IMR-90 (cell line): ENCODE measurements at regions not wholly inside any gene's neighbourhood (a gene's known extent, or its start where the extent isn't known, plus 50 kb on each side); places are given as distances from the start of the nearest gene placed in this dataset.

Experiments
- ATAC-seq: fragments of 200-7000 bp; cut with Tn5 transposase; 2 replicates; pipeline ENCODE4 v1.9.1; 2020; ENCODE audit warnings: low read depth, mild to moderate bottlenecking, moderate library complexity
- BruUV-seq: library from RNA; stranded (reverse); fragments of 400-500 nt; replicated peaks from 2 replicates; lab custom pipeline; 2021; lab: Mats Ljungman, UMichigan
- CTCF ChIA-PET: fragments of 300-600 bp; formaldehyde crosslinking; extraction: SDS; loops from one replicate; lab custom pipeline; 2021; ENCODE audit warnings: antibody characterized with exemption; lab: Yijun Ruan, JAX
- POLR2A ChIA-PET: fragments of 300-600 bp; sonication (Branson Sonifier 250); formaldehyde crosslinking; loops from one replicate; lab custom pipeline; 2022; ENCODE audit warnings: antibody characterized with exemption; ENCODE audit not compliant: unreplicated experiment; lab: Charles Lee
- DNase-seq: peaks from one replicate; pipeline ENCODE4 v3.0.0; 2013
- H2AFZ ChIP-seq: replicated peaks from 2 replicates; pipeline ENCODE3; 2013; ENCODE audit warnings: low read length, mild to moderate bottlenecking; ENCODE audit not compliant: poor library complexity
- H2AK5ac ChIP-seq: 2 replicates; pipeline ENCODE4 v1.6.1; 2013; ENCODE audit warnings: low read depth, low read length, inconsistent platforms
- H2AK9ac ChIP-seq: replicated peaks from 2 replicates; pipeline ENCODE3; 2013; ENCODE audit warnings: mild to moderate bottlenecking, low read depth, low read length, moderate library complexity; ENCODE audit not compliant: poor library complexity
- H2BK120ac ChIP-seq: 2 replicates; pipeline ENCODE4 v1.6.1; 2013; ENCODE audit warnings: low read depth, low read length, inconsistent platforms
- H2BK15ac ChIP-seq: 3 replicates; pipeline ENCODE4 v1.6.1; 2013; ENCODE audit warnings: low read depth, low read length, inconsistent platforms
- H2BK20ac ChIP-seq: 2 replicates; pipeline ENCODE4 v1.6.1; 2013; ENCODE audit warnings: low read depth, mild to moderate bottlenecking, inconsistent platforms, low read length, moderate library complexity
- H2BK5ac ChIP-seq: 2 replicates; pipeline ENCODE4 v1.6.1; 2013; ENCODE audit warnings: mild to moderate bottlenecking, low read depth, low read length, inconsistent platforms; ENCODE audit not compliant: poor library complexity, severe bottlenecking
- H3K14ac ChIP-seq: replicated peaks from 2 replicates; pipeline ENCODE4 v1.6.1; 2013; ENCODE audit warnings: low read depth, low read length, inconsistent platforms
- H3K18ac ChIP-seq: 2 replicates; pipeline ENCODE4 v1.6.1; 2013; ENCODE audit warnings: low read depth, low read length, control low read depth
- H3K23ac ChIP-seq: 2 replicates; pipeline ENCODE4 v1.6.1; 2013; ENCODE audit warnings: low read depth, low read length, inconsistent platforms
- H3K27ac ChIP-seq: 2 replicates; pipeline ENCODE4 v1.5.1; 2013; ENCODE audit warnings: mild to moderate bottlenecking, control low read depth, low read length; ENCODE audit not compliant: insufficient read depth
- H3K27me3 ChIP-seq: 2 replicates; pipeline ENCODE4 v1.6.1; 2013; ENCODE audit warnings: low read length; ENCODE audit not compliant: control insufficient read depth, insufficient read depth
- H3K36me3 ChIP-seq: 2 replicates; pipeline ENCODE4 v1.6.1; 2013; ENCODE audit warnings: low read length, mixed read lengths; ENCODE audit not compliant: control insufficient read depth, insufficient read depth
- H3K4ac ChIP-seq: 2 replicates; pipeline ENCODE4 v1.6.1; 2013; ENCODE audit warnings: low read depth, low read length, inconsistent platforms
- H3K4me1 ChIP-seq: 2 replicates; pipeline ENCODE4 v1.6.1; 2013; ENCODE audit warnings: low read length, mixed read lengths; ENCODE audit not compliant: control insufficient read depth, insufficient read depth
- H3K4me2 ChIP-seq: 2 replicates; pipeline ENCODE4 v1.6.1; 2013; ENCODE audit warnings: low read depth, mild to moderate bottlenecking, control low read depth, low read length, moderate library complexity
- H3K4me3 ChIP-seq: 2 replicates; pipeline ENCODE4 v1.5.1; 2013; ENCODE audit warnings: low read depth, mild to moderate bottlenecking, control low read depth, low read length, moderate library complexity; ENCODE audit not compliant: insufficient read depth
- H3K56ac ChIP-seq: 2 replicates; pipeline ENCODE4 v1.6.1; 2013; ENCODE audit warnings: low read length, inconsistent platforms; ENCODE audit not compliant: insufficient read depth; ENCODE audit errors: extremely low read depth
- H3K79me1 ChIP-seq, 2 experiments: 2 replicates each; pipeline ENCODE4 v1.6.1; 2013; ENCODE audit warnings: low read length in 2 of 2, inconsistent platforms in 1 of 2, low read depth in 1 of 2
- H3K9ac ChIP-seq: 2 replicates; pipeline ENCODE4 v1.6.1; 2013; ENCODE audit warnings: low read depth, low read length, control low read depth
- H3K9me1 ChIP-seq: 2 replicates; pipeline ENCODE4 v1.6.1; 2013; ENCODE audit warnings: low read length, inconsistent platforms; ENCODE audit not compliant: insufficient read depth
- H3K9me3 ChIP-seq: 2 replicates; pipeline ENCODE4 v1.6.1; 2013; ENCODE audit warnings: low read length; ENCODE audit not compliant: control insufficient read depth, insufficient read depth
- H4K20me1 ChIP-seq: 2 replicates; pipeline ENCODE4 v1.6.1; 2013; ENCODE audit warnings: low read length, inconsistent platforms; ENCODE audit not compliant: insufficient read depth
- H4K5ac ChIP-seq: 2 replicates; pipeline ENCODE4 v1.6.1; 2013; ENCODE audit warnings: mild to moderate bottlenecking, low read depth, low read length, control low read depth
- H4K8ac ChIP-seq, 2 experiments: 2 replicates each; pipeline ENCODE4 v1.6.1; 2013; ENCODE audit warnings: low read depth in 2 of 2, low read length in 2 of 2, control low read depth in 1 of 2, inconsistent platforms in 1 of 2
- H4K91ac ChIP-seq: 2 replicates; pipeline ENCODE4 v1.6.1; 2013; ENCODE audit warnings: low read depth, low read length, inconsistent platforms; ENCODE audit not compliant: insufficient read depth
- BHLHE40 ChIP-seq: fragments of 150-350 bp; IDR thresholded peaks from 2 replicates; pipeline ENCODE4 v1.6.1; 2016; ENCODE audit warnings: mild to moderate bottlenecking, low read depth, low read length
- CTCF ChIP-seq: conservative IDR thresholded peaks from 2 replicates; pipeline ENCODE4 v1.5.1; 2012; ENCODE audit warnings: mild to moderate bottlenecking, low read depth, low read length, improper control_type of control experiment
- ELK1 ChIP-seq: fragments of 150-350 bp; IDR thresholded peaks from 2 replicates; pipeline ENCODE4 v1.6.1; 2016; ENCODE audit warnings: low read depth, mild to moderate bottlenecking, low read length, moderate library complexity, borderline replicate concordance
- FOS ChIP-seq: fragments of 150-350 bp; IDR thresholded peaks from 2 replicates; pipeline ENCODE4 v1.6.1; 2016; ENCODE audit warnings: low read depth, low read length
- MAFK ChIP-seq: IDR thresholded peaks from 2 replicates; pipeline ENCODE4 v1.6.1; 2012; ENCODE audit warnings: low read depth, low read length, improper control_type of control experiment
- MAZ ChIP-seq: IDR thresholded peaks from 2 replicates; pipeline ENCODE4 v1.6.1; 2012; ENCODE audit warnings: low read depth, mild to moderate bottlenecking, low read length, improper control_type of control experiment, moderate library complexity, borderline replicate concordance
- MXI1 ChIP-seq: IDR thresholded peaks from 2 replicates; pipeline ENCODE4 v1.6.1; 2012; ENCODE audit warnings: low read depth, mild to moderate bottlenecking, low read length, moderate library complexity, borderline replicate concordance
- NFE2L2 ChIP-seq: fragments of 150-350 bp; IDR thresholded peaks from 2 replicates; pipeline ENCODE4 v1.6.1; 2016; ENCODE audit warnings: low read depth, mild to moderate bottlenecking, low read length
- POLR2A ChIP-seq: IDR thresholded peaks from 2 replicates; pipeline ENCODE4 v1.6.1; 2012; ENCODE audit warnings: mild to moderate bottlenecking, low read depth, low read length
- RAD21 ChIP-seq: IDR thresholded peaks from 2 replicates; pipeline ENCODE4 v1.6.1; 2012; ENCODE audit warnings: low read length, improper control_type of control experiment
- SMC3 ChIP-seq: fragments of 150-350 bp; IDR thresholded peaks from 2 replicates; pipeline ENCODE4 v1.6.1; 2016; ENCODE audit warnings: low read depth, mild to moderate bottlenecking, antibody characterized with exemption, low read length, moderate library complexity
- USF2 ChIP-seq: fragments of 150-350 bp; IDR thresholded peaks from 2 replicates; pipeline ENCODE4 v1.6.1; 2017; ENCODE audit warnings: mild to moderate bottlenecking, antibody characterized with exemption, low read length, low read depth
- WGBS, 2 experiments: methylation state at CpG; one replicate each; pipeline versions ENCODE4 v1.1.5 to v1.1.7; 2013; ENCODE audit warnings: missing lambda C conversion rate in 2 of 2; ENCODE audit not compliant: insufficient read length in 1 of 2; ENCODE audit errors: extremely low coverage in 2 of 2; 5-methylcytosine and 5-hydroxymethylcytosine counted together
- dilution Hi-C: fragments of 300-500 bp; cut with HindIII; formaldehyde crosslinking; loops from one replicate; pipeline ENCODE4 v1.14.3; 2018; ENCODE audit warnings: low sequenced_read_pairs; ENCODE audit not compliant: unreplicated experiment
- in situ Hi-C: fragments of 300-500 bp; cut with MboI; formaldehyde crosslinking; loops from 3 replicates; pipeline ENCODE4 v1.14.3; 2019; ENCODE audit warnings: low sequenced_read_pairs, inconsistent platforms, mixed read lengths
- intact Hi-C: fragments of 100-400 bp; cut with micrococcal nuclease; formaldehyde crosslinking; loops from 2 replicates; pipeline ENCODE4 v1.10.0; 2022

GRCh38 chr7:8373851-8374250, 59.6 kb upstream of the NXPH1 start:
- Histone ChIP-seq H4K91ac (no peak overlapping the region), H4K5ac (no peak overlapping the region), H4K20me1 (no peaks in the 10 kb centered on the region), H3K27ac (no peak overlapping the region), H3K9me3 (peaks cover 12% of the 10 kb centered on the region), H2AK9ac (no peak overlapping the region), H3K36me3 (no peaks in the 10 kb centered on the region), H3K4me1 (no peaks in the 10 kb centered on the region), H2BK20ac (no peak overlapping the region), H2BK5ac (no peak overlapping the region), H2BK120ac (no peak overlapping the region), H3K23ac (no peak overlapping the region), H3K18ac (no peak overlapping the region), H3K4me3 (no peak overlapping the region), H3K9ac (no peak overlapping the region), H4K8ac (no peak overlapping the region), H3K9me1 (no peaks in the 10 kb centered on the region), H2AFZ (no peak overlapping the region), H2AK5ac (no peak overlapping the region), H3K4me2 (no peak overlapping the region), H3K14ac (no peak overlapping the region), H2BK15ac (no peak overlapping the region), H3K56ac (no peak overlapping the region), H3K4ac (no peak overlapping the region), H3K27me3 (no peaks in the 10 kb centered on the region), H3K79me1 (no peaks in the 10 kb centered on the region)
- DNase-seq (no peak), ATAC-seq (no peak)
- in situ Hi-C loops (no loop called here), intact Hi-C loops (no loop called here), dilution Hi-C loops (no loop called here)
- no CpG with 5 or more reads among the region's 2 CpGs for WGBS, 2 experiments
- TF ChIP-seq SMC3 (no peak), POLR2A (no peak), MAFK (no peak), MXI1 (no peak), RAD21 (no peak), NFE2L2 (no peak), FOS (no peak), CTCF (no peak), BHLHE40 (no peak), ELK1 (no peak), USF2 (no peak), MAZ (no peak)
- no TSS peak for BruUV-seq
- CTCF ChIA-PET = no interaction called here
- POLR2A ChIA-PET = no interaction called here
